SK-N-SH (cell line): ENCODE measurements at regions not wholly inside any gene's neighbourhood (a gene's known extent, or its start where the extent isn't known, plus 50 kb on each side); places are given as distances from the start of the nearest gene placed in this dataset.

ENCODE experiments used
- CTCF ChIA-PET: fragments of 300-600, 350-600 bp; formaldehyde crosslinking; extraction: SDS; loops from one replicate; lab custom pipeline; 2021; lab: Yijun Ruan, JAX
- POLR2A ChIA-PET: fragments of 350-600 bp; sonication (Branson Sonifier 250); formaldehyde crosslinking; extraction: SDS; loops from one replicate; lab custom pipeline; 2020; ENCODE audit warnings: antibody characterized with exemption, inconsistent platforms; lab: Yijun Ruan, JAX
- DNase-seq: peaks from one replicate; pipeline ENCODE4 v3.0.0; 2012
- H2AFZ ChIP-seq: fragments of 200-600 bp; sonication (generic); 2 replicates; pipeline ENCODE4 v1.8.1; 2016; ENCODE audit warnings: antibody characterized with exemption, mild to moderate bottlenecking, low read depth
- H3F3A ChIP-seq: fragments of 200-600 bp; sonication (generic); replicated peaks from 2 replicates; pipeline ENCODE3; 2016; ENCODE audit warnings: antibody characterized with exemption, mild to moderate bottlenecking; ENCODE audit not compliant: insufficient read depth
- H3K27ac ChIP-seq, 2 experiments: fragments of 200-500 bp in 1 of 2; fragments of 200-600 bp in 1 of 2; sonication (Bioruptor generic) in 1 of 2; sonication (generic), shearing (Covaris generic) in 1 of 2; 2 replicates each; pipeline versions ENCODE4 v1.5.1 to v1.6.1; 2014 to 2016; ENCODE audit warnings: low read depth in 2 of 2, inconsistent platforms in 1 of 2, low read length in 1 of 2, mild to moderate bottlenecking in 1 of 2, mixed read lengths in 1 of 2
- H3K27me3 ChIP-seq: fragments of 200-600 bp; sonication (generic), shearing (Covaris generic); 2 replicates; pipeline ENCODE4 v1.6.1; 2016; ENCODE audit warnings: mixed run types; ENCODE audit not compliant: insufficient read depth
- H3K36me3 ChIP-seq, 2 experiments: fragments of 200-500 bp in 1 of 2; fragments of 200-600 bp in 1 of 2; sonication (Bioruptor generic) in 1 of 2; sonication (generic) in 1 of 2; replicated peaks in 1 of 2; 2 replicates each; pipeline versions ENCODE3 to v1.5.1; 2014 to 2016; ENCODE audit warnings: low read length in 1 of 2, mild to moderate bottlenecking in 1 of 2; ENCODE audit not compliant: insufficient read depth in 2 of 2, control insufficient read depth in 1 of 2
- H3K4me1 ChIP-seq, 2 experiments: fragments of 200-500 bp in 1 of 2; fragments of 200-600 bp in 1 of 2; sonication (Bioruptor generic) in 1 of 2; sonication (generic), shearing (Covaris generic) in 1 of 2; 2 replicates each; pipeline versions ENCODE4 v1.5.1 to v1.6.1; 2014 to 2016; ENCODE audit warnings: low read depth in 1 of 2, low read length in 1 of 2, mixed run types in 1 of 2; ENCODE audit not compliant: insufficient read depth in 2 of 2, control insufficient read depth in 1 of 2
- H3K4me2 ChIP-seq: fragments of 200-600 bp; sonication (generic), shearing (Covaris generic); 2 replicates; pipeline ENCODE4 v1.6.1; 2017; ENCODE audit warnings: mixed run types
- H3K4me3 ChIP-seq, 2 experiments: fragments of 200-500 bp in 1 of 2; fragments of 200-600 bp in 1 of 2; sonication (Bioruptor generic) in 1 of 2; sonication (generic), shearing (Covaris generic) in 1 of 2; 2 replicates each; pipeline versions ENCODE4 v1.5.1 to v1.8.1; 2014 to 2016; ENCODE audit warnings: low read depth in 2 of 2, inconsistent platforms in 1 of 2, low read length in 1 of 2, mild to moderate bottlenecking in 1 of 2, mixed read lengths in 1 of 2, moderate library complexity in 1 of 2
- H3K79me2 ChIP-seq: fragments of 200-600 bp; sonication (generic); 2 replicates; pipeline ENCODE4 v1.8.1; 2017; ENCODE audit warnings: mild to moderate bottlenecking; ENCODE audit not compliant: insufficient read depth
- H3K9ac ChIP-seq: fragments of 200-600 bp; sonication (generic); 2 replicates; pipeline ENCODE4 v1.6.1; 2017; ENCODE audit warnings: mixed run types
- H3K9me2 ChIP-seq: fragments of 200-600 bp; sonication (generic); 2 replicates; pipeline ENCODE4 v1.6.1; 2017; ENCODE audit warnings: mixed run types
- H3K9me3 ChIP-seq: fragments of 200-600 bp; sonication (generic); 2 replicates; pipeline ENCODE4 v1.6.1; 2017; ENCODE audit warnings: mixed run types, mild to moderate bottlenecking, moderate library complexity
- H4K20me1 ChIP-seq: fragments of 200-600 bp; sonication (generic); 2 replicates; pipeline ENCODE4 v1.6.1; 2017; ENCODE audit warnings: mild to moderate bottlenecking, mixed run types; ENCODE audit not compliant: insufficient read depth
- CTCF ChIP-seq: fragments of 200-600 bp; sonication (generic); IDR thresholded peaks from 2 replicates; pipeline ENCODE4 v1.6.1; 2017; ENCODE audit warnings: antibody characterized with exemption, mild to moderate bottlenecking, moderate library complexity
- FOXM1 ChIP-seq: IDR thresholded peaks from 2 replicates; pipeline ENCODE4 v1.4.0; 2012; ENCODE audit warnings: low read depth, mild to moderate bottlenecking
- GABPA ChIP-seq: IDR thresholded peaks from 2 replicates; pipeline ENCODE4 v1.4.0; 2012; ENCODE audit warnings: low read depth, mild to moderate bottlenecking
- GATA2 ChIP-seq: sonication (generic); formaldehyde crosslinking; IDR thresholded peaks from 2 replicates; pipeline ENCODE4 v1.5.0; 2020; ENCODE audit warnings: mild to moderate bottlenecking, missing genetic modification reagents
- JUND ChIP-seq: IDR thresholded peaks from 2 replicates; pipeline ENCODE4 v1.4.0; 2012
- MXI1 ChIP-seq: IDR thresholded peaks from 2 replicates; pipeline ENCODE4 v1.6.1; 2012; ENCODE audit warnings: mild to moderate bottlenecking, low read depth, low read length, improper control_type of control experiment
- NFIC ChIP-seq: IDR thresholded peaks from 2 replicates; pipeline ENCODE4 v1.4.0; 2012; ENCODE audit warnings: borderline replicate concordance
- POLR2AphosphoS5 ChIP-seq: IDR thresholded peaks from 2 replicates; pipeline ENCODE4 v1.6.1; 2012; ENCODE audit warnings: low read depth, low read length
- RAD21 ChIP-seq: IDR thresholded peaks from 2 replicates; pipeline ENCODE4 v1.6.1; 2012; ENCODE audit warnings: mild to moderate bottlenecking, low read length
- REST ChIP-seq: IDR thresholded peaks from 2 replicates; pipeline ENCODE4 v1.6.1; 2012; ENCODE audit warnings: mild to moderate bottlenecking, low read depth, low read length, moderate library complexity
- RFX5 ChIP-seq: IDR thresholded peaks from 2 replicates; pipeline ENCODE4 v1.6.1; 2012; ENCODE audit warnings: mild to moderate bottlenecking, improper control_type of control experiment, low read length
- SIN3A ChIP-seq: IDR thresholded peaks from 2 replicates; pipeline ENCODE4 v1.6.1; 2012; ENCODE audit warnings: low read depth, mild to moderate bottlenecking, low read length, moderate library complexity, borderline replicate concordance
- SMC3 ChIP-seq: IDR thresholded peaks from 2 replicates; pipeline ENCODE4 v1.6.1; 2012; ENCODE audit warnings: low read depth, low read length, improper control_type of control experiment
- TEAD4 ChIP-seq: IDR thresholded peaks from 2 replicates; pipeline ENCODE4 v1.4.0; 2012; ENCODE audit warnings: mild to moderate bottlenecking, borderline replicate concordance; ENCODE audit not compliant: insufficient read depth
- USF1 ChIP-seq: IDR thresholded peaks from 2 replicates; pipeline ENCODE4 v1.4.0; 2012; ENCODE audit warnings: low read depth, borderline replicate concordance
- YY1 ChIP-seq: IDR thresholded peaks from 2 replicates; pipeline ENCODE4 v1.4.0; 2012; ENCODE audit warnings: low read depth, mild to moderate bottlenecking
- ZBTB33 ChIP-seq: IDR thresholded peaks from 2 replicates; pipeline ENCODE4 v1.4.0; 2012; ENCODE audit warnings: low read depth, borderline replicate concordance
- WGBS: methylation state at CpG from one replicate; pipeline ENCODE4 v1.1.6; 2017; ENCODE audit warnings: low lambda C conversion rate; 5-methylcytosine and 5-hydroxymethylcytosine counted together

- Histone ChIP-seq H3K79me2 (no peaks in the 10 kb centered on the region), H3F3A (no peaks in the 10 kb centered on the region), H3K36me3 (no peaks in the 10 kb centered on the region), H3K9me3 (no peaks in the 10 kb centered on the region), H2AFZ (no peak overlapping the region), H3K27ac (no peak overlapping the region), H4K20me1 (no peaks in the 10 kb centered on the region), H3K4me2 (no peak overlapping the region), H3K9me2 (no peaks in the 10 kb centered on the region), H3K9ac (no peak overlapping the region), H3K4me3 (no peak overlapping the region), H3K4me1 (no peaks in the 10 kb centered on the region), H3K27me3 (no peaks in the 10 kb centered on the region)
- WGBS: 2% methylated on average over 2 of the region's 2 CpGs
- POLR2A ChIA-PET: no interaction called here
- CTCF ChIA-PET: no interaction called here
- TF ChIP-seq POLR2AphosphoS5: no peak
- TF ChIP-seq NFIC: no peak
- TF ChIP-seq MXI1: no peak
- no peak for TF ChIP-seq SMC3
- TF ChIP-seq ZBTB33: no peak
- no peak for DNase-seq
Observed at GRCh38 chr11:80315200-80315599, 874.4 kb upstream of the TENM4 start.

GRCh38 chr11:80309301-80309700, 868.5 kb upstream of the TENM4 start:
- Histone ChIP-seq H3K9ac (no peak overlapping the region), H3K9me2 (no peaks in the 10 kb centered on the region), H3F3A (no peaks in the 10 kb centered on the region), H3K27me3 (no peaks in the 10 kb centered on the region), H4K20me1 (no peaks in the 10 kb centered on the region), H3K27ac (no peak overlapping the region), H3K79me2 (no peaks in the 10 kb centered on the region), H2AFZ (no peak overlapping the region), H3K4me2 (no peak overlapping the region), H3K4me3 (no peak overlapping the region), H3K4me1 (no peaks in the 10 kb centered on the region), H3K36me3 (no peaks in the 10 kb centered on the region), H3K9me3 (no peaks in the 10 kb centered on the region)
- DNase-seq: no peak
- ChIA-PET POLR2A (no interaction called here), CTCF (interaction anchor here (0.7 kb wide), 1 partner anchor 9 kb away, joined by 4 read pairs; no protein-coding TSS in a partner anchor)
- TF ChIP-seq YY1 (no peak), FOXM1 (no peak), GATA2 (no peak), REST (no peak), CTCF (no peak), RAD21 (no peak), POLR2AphosphoS5 (no peak), SIN3A (no peak), RFX5 (no peak), SMC3 (no peak), NFIC (no peak), GABPA (no peak), TEAD4 (no peak), USF1 (no peak), JUND (no peak)
